GOT3 (cell line): ENCODE measurements at regions not wholly inside any gene's neighbourhood (a gene's known extent, or its start where the extent isn't known, plus 50 kb on each side); places are given as distances from the start of the nearest gene placed in this dataset.

Experiments used
- DNase-seq: peaks from one replicate; lab custom pipeline; 2025; ENCODE audit warnings: mixed read lengths; lab: John Stamatoyannopoulos, UW

DNA sequence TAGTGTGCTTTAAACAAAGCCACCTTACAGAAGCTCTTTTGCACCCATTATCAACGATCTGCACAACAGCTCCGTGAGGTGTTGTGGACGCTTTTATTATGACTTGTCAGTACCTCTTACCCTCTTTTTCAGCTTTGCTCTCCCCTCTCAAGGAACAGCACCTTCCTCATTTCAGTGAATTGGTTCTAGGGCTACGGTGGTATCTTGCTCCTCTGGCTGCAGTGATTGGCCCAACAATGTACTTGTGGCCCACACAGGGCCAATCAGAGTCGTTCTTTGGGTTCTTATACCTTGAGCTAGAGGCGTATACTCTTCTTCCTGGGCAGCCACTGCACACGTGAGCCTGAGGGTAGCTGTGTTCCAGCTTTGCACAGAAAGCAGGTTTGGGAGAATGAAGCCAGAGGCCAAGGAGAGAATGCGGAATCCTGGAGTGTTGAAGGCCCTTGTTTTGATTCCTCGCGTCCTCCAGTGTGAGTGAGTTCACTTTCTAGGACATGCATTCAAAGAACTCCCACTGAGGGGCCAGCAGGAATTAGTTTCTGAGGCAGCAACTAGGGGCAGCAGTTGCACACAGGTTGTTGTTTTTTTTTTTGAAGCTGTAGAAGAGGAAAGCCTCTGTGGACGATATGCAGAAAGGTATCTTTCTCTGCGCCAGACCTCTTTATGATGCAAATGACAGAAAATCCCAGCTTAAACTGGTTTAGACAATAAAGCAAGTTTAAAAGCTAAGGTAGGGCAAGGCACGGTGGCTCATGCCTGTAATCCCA is 49.8 kb upstream of the PDZD8 start:
- no peak for DNase-seq
